Tibial nerve (tissue), 3 donors: ENCODE measurements at regions not wholly inside any gene's neighbourhood (a gene's known extent, or its start where the extent isn't known, plus 50 kb on each side); places are given as distances from the start of the nearest gene placed in this dataset.

Experiments used
- CTCF ChIP-seq, 5 experiments: fragments of 200-600 bp in 3 of 5; fragments of 450-650 bp in 2 of 5; sonication (generic) in 3 of 5; IDR thresholded peaks; one replicate each; pipeline ENCODE4 v1.5.1; 2016 to 2019; ENCODE audit warnings: antibody characterized with exemption in 5 of 5, mild to moderate bottlenecking in 3 of 5, moderate library complexity in 2 of 5
- POLR2A ChIP-seq, 2 donors: fragments of 450-650 bp; IDR thresholded peaks; one replicate each; pipeline ENCODE4 v1.6.1; 2017; ENCODE audit warnings: antibody characterized with exemption in 2 of 2, mild to moderate bottlenecking in 2 of 2, moderate library complexity in 2 of 2

- no peak for TF ChIP-seq POLR2A (IDR thresholded peaks at IDR 0.05)
- no peak for TF ChIP-seq CTCF (IDR thresholded peaks at IDR 0.05)
These were observed 161.9 kb upstream of the PDE3A start for GRCh38 chr12:20206410-20206809.
